Trophoblast cell (in vitro differentiated cells and primary cell): ENCODE measurements at regions not wholly inside any gene's neighbourhood (a gene's known extent, or its start where the extent isn't known, plus 50 kb on each side); places are given as distances from the start of the nearest gene placed in this dataset.
A peak's percentile ranks its signal among the peaks of the same experiment; 100 is the strongest.

Experiments used
- DNase-seq, 2 donors: peaks; one replicate each; pipeline ENCODE4 v3.0.0-alpha.2; 2016
- H2AFZ ChIP-seq: 2 replicates; pipeline ENCODE4 v1.6.1; 2013; ENCODE audit warnings: low read length, moderate library complexity, mild to moderate bottlenecking; ENCODE audit not compliant: insufficient read depth, poor library complexity
- H2AK5ac ChIP-seq: 2 replicates; pipeline ENCODE4 v1.6.1; 2013; ENCODE audit warnings: mild to moderate bottlenecking, low read length
- H2BK120ac ChIP-seq: 2 replicates; pipeline ENCODE4 v1.6.1; 2013; ENCODE audit warnings: low read length, mild to moderate bottlenecking, moderate library complexity; ENCODE audit not compliant: insufficient read depth, poor library complexity
- H2BK12ac ChIP-seq: 2 replicates; pipeline ENCODE4 v1.6.1; 2013; ENCODE audit warnings: mild to moderate bottlenecking, low read length, moderate library complexity
- H2BK5ac ChIP-seq: 2 replicates; pipeline ENCODE4 v1.6.1; 2013; ENCODE audit warnings: low read length, low read depth, moderate library complexity, mild to moderate bottlenecking; ENCODE audit not compliant: poor library complexity
- H3K14ac ChIP-seq: 2 replicates; pipeline ENCODE4 v1.6.1; 2013; ENCODE audit warnings: mild to moderate bottlenecking, low read length
- H3K18ac ChIP-seq: 2 replicates; pipeline ENCODE4 v1.6.1; 2013; ENCODE audit warnings: mild to moderate bottlenecking, low read length
- H3K23ac ChIP-seq: 2 replicates; pipeline ENCODE4 v1.6.1; 2013; ENCODE audit warnings: low read length
- H3K27ac ChIP-seq: 2 replicates; pipeline ENCODE4 v1.5.1; 2013; ENCODE audit warnings: low read depth, mild to moderate bottlenecking, inconsistent platforms, low read length, moderate library complexity
- H3K27me3 ChIP-seq: 2 replicates; pipeline ENCODE4 v1.6.1; 2013; ENCODE audit warnings: inconsistent platforms, mild to moderate bottlenecking, low read length, moderate library complexity; ENCODE audit not compliant: insufficient read depth
- H3K36me3 ChIP-seq, 2 experiments: 1 replicate in 1 of 2; 2 replicates in 1 of 2; pipeline ENCODE4 v1.6.1; 2013; ENCODE audit warnings: low read length in 2 of 2, mild to moderate bottlenecking in 2 of 2, moderate library complexity in 1 of 2; ENCODE audit not compliant: insufficient read depth in 2 of 2, control insufficient read depth in 1 of 2
- H3K4ac ChIP-seq: 2 replicates; pipeline ENCODE4 v1.6.1; 2013; ENCODE audit warnings: low read depth, mild to moderate bottlenecking, low read length, moderate library complexity
- H3K4me1 ChIP-seq, 2 experiments: 1 replicate in 1 of 2; 2 replicates in 1 of 2; pipeline ENCODE4 v1.6.1; 2013; ENCODE audit warnings: low read length in 2 of 2, mild to moderate bottlenecking in 2 of 2, moderate library complexity in 1 of 2; ENCODE audit not compliant: insufficient read depth in 2 of 2, control insufficient read depth in 1 of 2
- H3K4me2 ChIP-seq: 2 replicates; pipeline ENCODE4 v1.6.1; 2013; ENCODE audit warnings: inconsistent platforms, mild to moderate bottlenecking, low read length, moderate library complexity
- H3K4me3 ChIP-seq: 2 replicates; pipeline ENCODE4 v1.5.1; 2013; ENCODE audit warnings: mild to moderate bottlenecking, low read depth, low read length, inconsistent platforms
- H3K79me1 ChIP-seq: one replicate; pipeline ENCODE4 v1.6.1; 2013; ENCODE audit warnings: low read length
- H3K79me2 ChIP-seq: 2 replicates; pipeline ENCODE4 v1.6.1; 2013; ENCODE audit warnings: low read length, mild to moderate bottlenecking; ENCODE audit not compliant: control insufficient read depth, insufficient read depth, poor library complexity
- H3K9ac ChIP-seq: 2 replicates; pipeline ENCODE4 v1.6.1; 2013; ENCODE audit warnings: mild to moderate bottlenecking, low read length
- H3K9me3 ChIP-seq: 2 replicates; pipeline ENCODE4 v1.6.1; 2013; ENCODE audit warnings: low read depth, mild to moderate bottlenecking, control low read depth, inconsistent platforms, low read length; ENCODE audit not compliant: insufficient read depth
- H4K12ac ChIP-seq: 2 replicates; pipeline ENCODE4 v1.6.1; 2013; ENCODE audit warnings: low read depth, mild to moderate bottlenecking, low read length, moderate library complexity
- H4K8ac ChIP-seq: 2 replicates; pipeline ENCODE4 v1.6.1; 2013; ENCODE audit warnings: low read depth, mild to moderate bottlenecking, low read length, moderate library complexity
- H4K91ac ChIP-seq: one replicate; pipeline ENCODE4 v1.6.1; 2013; ENCODE audit warnings: low read depth, mild to moderate bottlenecking, low read length, moderate library complexity
- WGBS: extraction: QIAGEN DNeasy Blood & Tissue Kit; methylation state at CpG from one replicate; pipeline ENCODE4 v1.1.7; 2013; ENCODE audit warnings: missing lambda C conversion rate; ENCODE audit not compliant: insufficient read length, insufficient coverage; ENCODE audit errors: extremely low coverage; 5-methylcytosine and 5-hydroxymethylcytosine counted together

DNA sequence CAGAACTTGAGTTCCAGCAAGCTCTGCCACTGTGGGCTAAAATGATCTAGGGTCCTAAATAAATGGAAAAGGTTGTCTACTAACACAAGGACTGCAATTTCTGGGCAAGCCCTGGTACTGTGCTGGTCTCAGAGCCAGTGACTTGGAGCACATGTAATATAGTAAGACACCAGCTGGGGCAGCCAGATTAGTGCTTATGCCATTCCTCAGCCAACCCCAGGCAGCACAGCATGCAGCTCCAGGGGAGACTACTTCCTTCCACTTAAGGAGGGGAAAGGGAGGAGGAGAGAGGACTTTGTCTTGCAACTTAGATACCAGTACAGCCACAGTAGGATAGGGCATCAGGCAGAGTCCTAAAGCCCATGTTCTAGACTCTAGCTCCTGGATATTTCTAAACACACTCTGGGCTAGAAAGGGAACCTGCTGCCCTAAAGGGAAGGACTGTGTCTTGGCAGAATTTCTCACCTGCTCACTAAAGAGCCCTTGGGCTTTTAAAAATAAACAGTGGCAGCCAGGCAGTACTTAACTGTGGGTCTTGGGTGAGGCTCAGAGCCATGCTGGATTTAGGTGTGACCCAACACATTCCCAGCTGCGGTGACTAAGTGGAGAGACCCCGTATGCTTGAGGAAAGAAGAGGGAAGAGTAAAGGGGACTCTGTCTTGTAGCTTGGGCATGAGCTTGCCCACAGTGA, 223.7 kb upstream of the BCHE start:
- Histone ChIP-seq H2BK5ac (no peak overlapping the region), H3K4me1 (no peaks in the 10 kb centered on the region), H2BK120ac (no peak overlapping the region), H3K4me3 (no peak overlapping the region), H3K9me3 (no peaks in the 10 kb centered on the region), H3K4ac (no peak overlapping the region), H2AFZ (no peak overlapping the region), H3K18ac (no peak overlapping the region), H3K4me2 (no peak overlapping the region), H3K79me2 (no peaks in the 10 kb centered on the region), H2BK12ac (no peak overlapping the region), H3K79me1 (no peaks in the 10 kb centered on the region), H3K14ac (no peak overlapping the region), H4K12ac (no peak overlapping the region), H4K91ac (no peak overlapping the region), H3K23ac (no peak overlapping the region), H3K9ac (no peak overlapping the region), H3K27me3 (no peaks in the 10 kb centered on the region), H2AK5ac (no peak overlapping the region), H4K8ac (no peak overlapping the region), H3K27ac (no peak overlapping the region), H3K36me3 (no peaks in the 10 kb centered on the region)
- WGBS = no CpG with 5 or more reads among the region's 2 CpGs
- DNase-seq = no peak

DNA sequence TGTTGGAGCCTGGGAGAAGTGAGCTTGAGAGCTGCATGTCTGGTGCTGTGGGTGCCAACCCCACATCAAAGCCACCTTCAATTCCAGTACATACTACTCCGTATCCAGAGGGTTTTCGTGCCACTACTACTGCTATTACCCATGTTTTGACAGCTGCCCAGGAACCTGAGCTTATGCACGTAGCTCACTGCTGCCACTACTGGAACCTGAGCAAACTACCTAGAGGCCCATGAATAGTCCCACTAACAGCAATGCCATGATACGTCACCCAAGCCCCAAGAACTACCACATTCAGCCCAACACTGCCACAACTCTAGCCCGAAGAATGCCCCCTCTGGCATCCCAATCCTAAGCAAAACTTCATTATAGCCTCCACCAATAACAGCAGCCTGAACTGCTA, 215.2 kb upstream of the BCHE start:
- no peaks in the 10 kb centered on the region for H3K4me1 ChIP-seq
- H3K23ac ChIP-seq = no peak overlapping the region
- no peak overlapping the region for H3K9ac ChIP-seq
- H2BK5ac ChIP-seq = no peak overlapping the region
- DNase-seq = no peak
- WGBS = no CpG with 5 or more reads among the region's 5 CpGs
- H3K79me2 ChIP-seq = no peaks in the 10 kb centered on the region
- no peak overlapping the region for H3K4me2 ChIP-seq
- H3K18ac ChIP-seq = no peak overlapping the region
- no peak overlapping the region for H4K12ac ChIP-seq
- no peaks in the 10 kb centered on the region for H3K79me1 ChIP-seq
- no peak overlapping the region for H2BK120ac ChIP-seq
- no peaks in the 10 kb centered on the region for H3K9me3 ChIP-seq
- H2BK12ac ChIP-seq = no peak overlapping the region
- H3K14ac ChIP-seq = no peak overlapping the region
- no peak overlapping the region for H2AFZ ChIP-seq
- no peak overlapping the region for H4K8ac ChIP-seq
- H4K91ac ChIP-seq = no peak overlapping the region
- no peak overlapping the region for H3K4ac ChIP-seq
- H2AK5ac ChIP-seq = no peak overlapping the region
- H3K27ac ChIP-seq = no peak overlapping the region
- H3K36me3 ChIP-seq = no peaks in the 10 kb centered on the region
- H3K4me3 ChIP-seq = no peak overlapping the region
- H3K27me3 ChIP-seq = no peaks in the 10 kb centered on the region

DNA sequence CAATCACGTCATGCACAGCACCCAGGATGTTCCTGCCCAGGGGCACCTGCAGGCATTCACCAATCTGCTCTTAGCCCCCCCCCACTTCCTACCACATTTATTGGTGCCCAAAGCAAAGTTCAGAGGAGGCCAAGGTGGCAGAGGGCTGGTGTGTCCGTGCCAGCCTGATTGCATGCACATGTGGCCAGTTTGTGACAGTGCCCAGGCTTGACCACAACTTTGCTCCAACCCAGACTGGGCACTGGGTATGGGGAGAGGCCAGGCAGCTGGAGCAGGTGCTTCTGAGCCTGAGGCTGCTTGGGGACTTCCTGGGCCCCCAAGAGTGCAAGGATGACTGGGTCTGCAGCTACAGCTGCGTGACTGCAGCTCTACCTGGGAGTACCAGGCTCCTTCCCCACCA, 192.3 kb upstream of the BCHE start:
- H3K14ac ChIP-seq = no peak overlapping the region
- peaks cover 9% of the 10 kb centered on the region for H3K9me3 ChIP-seq
- H2AFZ ChIP-seq = no peak overlapping the region
- no peak overlapping the region for H2BK120ac ChIP-seq
- no CpG with 5 or more reads among the region's 3 CpGs for WGBS
- no peak overlapping the region for H3K18ac ChIP-seq
- H3K36me3 ChIP-seq = no peaks in the 10 kb centered on the region
- H4K12ac ChIP-seq = no peak overlapping the region
- H3K23ac ChIP-seq = no peak overlapping the region
- no peak overlapping the region for H3K4me3 ChIP-seq
- H3K4me2 ChIP-seq = no peak overlapping the region
- no peak for DNase-seq
- H2BK12ac ChIP-seq = no peak overlapping the region
- H3K79me2 ChIP-seq = no peaks in the 10 kb centered on the region
- no peak overlapping the region for H3K27ac ChIP-seq
- no peak overlapping the region for H2BK5ac ChIP-seq
- H3K4ac ChIP-seq = no peak overlapping the region
- H3K4me1 ChIP-seq = no peaks in the 10 kb centered on the region
- H3K27me3 ChIP-seq = no peaks in the 10 kb centered on the region
- H4K8ac ChIP-seq = no peak overlapping the region
- no peak overlapping the region for H3K9ac ChIP-seq
- no peak overlapping the region for H4K91ac ChIP-seq
- no peaks in the 10 kb centered on the region for H3K79me1 ChIP-seq
- no peak overlapping the region for H2AK5ac ChIP-seq

DNA sequence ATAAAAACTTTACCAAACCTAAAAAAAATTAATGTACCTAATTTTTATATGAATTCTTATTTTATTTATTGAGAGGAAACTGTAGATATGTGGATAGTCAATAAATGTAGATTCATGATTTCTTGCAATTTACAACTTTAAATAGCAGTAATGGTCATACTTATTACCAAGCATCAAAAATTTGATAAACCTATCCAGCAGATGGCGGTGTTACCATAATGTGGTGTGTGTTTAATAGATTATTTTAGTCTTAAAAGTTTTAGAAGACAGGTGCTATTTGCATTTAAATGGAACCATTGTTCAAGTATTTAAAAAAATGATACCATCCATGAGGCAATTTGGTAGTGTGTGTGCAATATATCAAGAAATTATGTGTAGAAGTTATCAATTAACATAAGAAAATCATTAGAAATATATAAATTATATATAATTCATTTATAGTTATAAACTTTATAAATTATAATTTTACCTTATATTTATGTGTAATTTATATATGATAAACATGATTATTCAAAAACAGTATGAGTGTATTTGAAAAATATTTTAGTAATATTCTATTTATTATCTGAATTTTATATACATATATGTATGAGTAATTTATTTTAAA, 176.0 kb upstream of the BCHE start:
- Histone ChIP-seq H4K8ac (no peak overlapping the region), H3K23ac (no peak overlapping the region), H3K79me2 (no peaks in the 10 kb centered on the region), H3K9ac (no peak overlapping the region), H2BK120ac (no peak overlapping the region), H3K4me3 (no peak overlapping the region), H2AFZ (no peak overlapping the region), H3K14ac (no peak overlapping the region), H2BK5ac (no peak overlapping the region), H3K4ac (no peak overlapping the region), H2BK12ac (no peak overlapping the region), H4K91ac (no peak overlapping the region), H4K12ac (no peak overlapping the region), H3K4me2 (no peak overlapping the region), H3K36me3 (no peaks in the 10 kb centered on the region), H3K27me3 (no peaks in the 10 kb centered on the region), H3K79me1 (no peaks in the 10 kb centered on the region), H3K27ac (no peak overlapping the region), H3K9me3 (no peaks in the 10 kb centered on the region), H3K4me1 (no peaks in the 10 kb centered on the region), H2AK5ac (no peak overlapping the region), H3K18ac (no peak overlapping the region)
- no CpG with 5 or more reads among the region's 1 CpG for WGBS
- DNase-seq = peak; percentile 23 to 76
